Forelimb muscle (tissue), 1 donor: ENCODE measurements at regions not wholly inside any gene's neighbourhood (a gene's known extent, or its start where the extent isn't known, plus 50 kb on each side); places are given as distances from the start of the nearest gene placed in this dataset.
"Not testable (repeated sequence)": the region's sequence is repeated elsewhere in the genome, so short reads cannot be mapped to it uniquely, and the experiment has no call there.

ENCODE experiments used
- DNase-seq: peaks from one replicate; pipeline ENCODE4 v3.0.0-alpha.2; 2013; ENCODE audit warnings: low read depth

- DNase-seq, result peak; percentile 2
Measured at GRCh38 chrX:78822157-78822690, 74.7 kb downstream of the LPAR4 start.

GRCh38 chrX:78831523-78831922 is 84.0 kb downstream of the LPAR4 start:
- DNase-seq, result no peak

- no peak for DNase-seq
Measured at GRCh38 chrX:78838709-78839108, 91.2 kb downstream of the LPAR4 start.

- DNase-seq, result no peak
Measured at GRCh38 chrX:78839711-78840110, 92.2 kb downstream of the LPAR4 start.

- DNase-seq, result not testable (repeated sequence)
Measured at GRCh38 chrX:78844218-78844617, 96.7 kb downstream of the LPAR4 start.

- not testable (repeated sequence) for DNase-seq
Measured at GRCh38 chrX:78881248-78881647, 63.9 kb upstream of the P2RY10 start.

GRCh38 chrX:78886550-78886949 is 58.6 kb upstream of the P2RY10 start:
- no peak for DNase-seq
